SK-N-MC (cell line): ENCODE measurements at regions not wholly inside any gene's neighbourhood (a gene's known extent, or its start where the extent isn't known, plus 50 kb on each side); places are given as distances from the start of the nearest gene placed in this dataset.

Experiments
- EZH2 ChIP-seq: fragments of 200-600 bp; sonication (generic); IDR thresholded peaks from one replicate; pipeline ENCODE4 v1.6.1; 2017; ENCODE audit warnings: antibody characterized with exemption
- POLR2AphosphoS5 ChIP-seq: IDR thresholded peaks from 2 replicates; pipeline ENCODE4 v1.6.1; 2012; ENCODE audit warnings: mild to moderate bottlenecking, low read depth, low read length, borderline replicate concordance

GRCh38 chr6:10323018-10323417, 91.9 kb downstream of the TFAP2A start:
- TF ChIP-seq EZH2 (no peak), POLR2AphosphoS5 (no peak)
